ENCODE measurements at regions not wholly inside any gene's neighbourhood (a gene's known extent, or its start where the extent isn't known, plus 50 kb on each side); places are given as distances from the start of the nearest gene placed in this dataset.
A peak's percentile ranks its signal among the peaks of the same experiment; 100 is the strongest.

- no peak for DNase-seq
These were observed 68.2 kb downstream of the MFAP3 start for GRCh38 chr5:154107010-154107409.

GRCh38 chr5:154107756-154108155 is 69.0 kb downstream of the MFAP3 start:
- no peak for DNase-seq

GRCh38 chr5:154109416-154110106 is 70.8 kb downstream of the MFAP3 start:
- no peak for DNase-seq

GRCh38 chr5:154110107-154110453 is 71.3 kb downstream of the MFAP3 start:
- no peak for DNase-seq

- DNase-seq = peak; percentile 61
These were observed 71.9 kb downstream of the MFAP3 start for GRCh38 chr5:154110716-154111115.

- no peak for DNase-seq
These were observed 72.4 kb downstream of the MFAP3 start for GRCh38 chr5:154111214-154111613.

- no peak for DNase-seq
These were observed 73.5 kb downstream of the MFAP3 start for GRCh38 chr5:154112255-154112654.

GRCh38 chr5:154115291-154115690 is 75.2 kb upstream of the GALNT10 start:
- DNase-seq = no peak

- DNase-seq = no peak
These were observed 73.5 kb upstream of the GALNT10 start for GRCh38 chr5:154117050-154117449.

GRCh38 chr5:154117930-154118329 is 72.6 kb upstream of the GALNT10 start:
- no peak for DNase-seq

- no peak for DNase-seq
These were observed 72.1 kb upstream of the GALNT10 start for GRCh38 chr5:154118385-154118784.

GRCh38 chr5:154118893-154119336 is 71.6 kb upstream of the GALNT10 start:
- peak; percentile 11 for DNase-seq

- no peak for DNase-seq
These were observed 61.5 kb upstream of the GALNT10 start for GRCh38 chr5:154129013-154129412.

GRCh38 chr5:154129921-154130320 is 60.6 kb upstream of the GALNT10 start:
- no peak for DNase-seq

- DNase-seq = no peak
These were observed 58.7 kb upstream of the GALNT10 start for GRCh38 chr5:154131817-154132216.

GRCh38 chr5:154132718-154133307 is 57.7 kb upstream of the GALNT10 start:
- DNase-seq = no peak

- no peak for DNase-seq
These were observed 56.9 kb upstream of the GALNT10 start for GRCh38 chr5:154133591-154133990.

- DNase-seq = no peak
These were observed 56.0 kb upstream of the GALNT10 start for GRCh38 chr5:154134499-154134898.

GRCh38 chr5:154135125-154135817 is 55.3 kb upstream of the GALNT10 start:
- DNase-seq = no peak

GRCh38 chr5:154136141-154136540 is 54.4 kb upstream of the GALNT10 start:
- no peak for DNase-seq

- no peak for DNase-seq
These were observed 51.8 kb upstream of the GALNT10 start for GRCh38 chr5:154138701-154139100.

- no peak for DNase-seq
These were observed 50.2 kb upstream of the GALNT10 start for GRCh38 chr5:154140381-154140780.

Data from HCEC 1CT (cell line).